Common myeloid progenitor, CD34-positive (primary cell): ENCODE measurements at regions not wholly inside any gene's neighbourhood (a gene's known extent, or its start where the extent isn't known, plus 50 kb on each side); places are given as distances from the start of the nearest gene placed in this dataset.

Source experiments
- CTCF ChIA-PET: fragments of 350-600 bp; sonication (Branson Sonifier 250); formaldehyde crosslinking; loops from one replicate; lab custom pipeline; 2021; ENCODE audit warnings: antibody characterized with exemption; lab: Charles Lee
- POLR2A ChIA-PET: fragments of 350-600 bp; sonication (Branson Sonifier 250); formaldehyde crosslinking; loops from one replicate; lab custom pipeline; 2021; ENCODE audit warnings: antibody characterized with exemption; lab: Charles Lee
- DNase-seq, 3 donors: peaks; one replicate each; pipeline versions ENCODE4 v3.0.0 to v3.0.0-alpha.2; 2013
- H3K27ac ChIP-seq, 2 experiments: 1 replicate in 1 of 2; 2 replicates in 1 of 2; pipeline ENCODE4 v1.7.0; 2013; ENCODE audit warnings: inconsistent platforms in 2 of 2, low read length in 2 of 2, mild to moderate bottlenecking in 2 of 2, low read depth in 1 of 2, moderate library complexity in 1 of 2; ENCODE audit not compliant: severe bottlenecking in 2 of 2, insufficient read depth in 1 of 2, poor library complexity in 1 of 2
- H3K27me3 ChIP-seq, 5 experiments: replicated peaks in 2 of 5; 1 replicate in 3 of 5; 2 replicates in 2 of 5; pipeline versions ENCODE4 v1.6.1 to v1.7.0; 2013; ENCODE audit warnings: low read length in 4 of 5, mild to moderate bottlenecking in 2 of 5, moderate library complexity in 2 of 5, inconsistent platforms in 1 of 5; ENCODE audit not compliant: insufficient read depth in 5 of 5, control insufficient read depth in 4 of 5
- H3K36me3 ChIP-seq, 4 experiments: 1 replicate in 2 of 4; 2 replicates in 2 of 4; pipeline versions ENCODE4 v1.6.1 to v1.7.0; 2013; ENCODE audit warnings: low read length in 3 of 4, control low read depth in 1 of 4, mild to moderate bottlenecking in 1 of 4; ENCODE audit not compliant: control insufficient read depth in 4 of 4, insufficient read depth in 4 of 4
- H3K4me1 ChIP-seq, 4 experiments: 1 replicate in 3 of 4; 2 replicates in 1 of 4; pipeline versions ENCODE4 v1.6.1 to v1.7.1; 2013; ENCODE audit warnings: low read length in 3 of 4, mild to moderate bottlenecking in 3 of 4, control low read depth in 1 of 4, inconsistent platforms in 1 of 4, moderate library complexity in 1 of 4; ENCODE audit not compliant: control insufficient read depth in 4 of 4, insufficient read depth in 4 of 4; ENCODE audit errors: control extremely low read depth in 1 of 4
- H3K4me3 ChIP-seq, 7 experiments: 1 replicate in 4 of 7; 2 replicates in 3 of 7; pipeline versions ENCODE4 v1.5.1 to v1.7.0; 2013; ENCODE audit warnings: mild to moderate bottlenecking in 7 of 7, low read length in 6 of 7, moderate library complexity in 6 of 7, inconsistent platforms in 2 of 7, low read depth in 2 of 7, control low read depth in 1 of 7; ENCODE audit not compliant: insufficient read depth in 4 of 7, control insufficient read depth in 1 of 7; ENCODE audit errors: extremely low read depth in 1 of 7
- H3K9me3 ChIP-seq, 5 experiments: 1 replicate in 4 of 5; 2 replicates in 1 of 5; pipeline versions ENCODE4 v1.6.1 to v1.7.1; 2013; ENCODE audit warnings: low read length in 4 of 5, mild to moderate bottlenecking in 2 of 5, inconsistent platforms in 1 of 5, low read depth in 1 of 5, moderate library complexity in 1 of 5; ENCODE audit not compliant: control insufficient read depth in 4 of 5, insufficient read depth in 2 of 5; ENCODE audit errors: control extremely low read depth in 1 of 5
- WGBS: methylation state at CpG from one replicate; pipeline ENCODE4 v1.1.5; 2013; ENCODE audit not compliant: insufficient coverage; 5-methylcytosine and 5-hydroxymethylcytosine counted together

GRCh38 chr14:46490238-46490685 lies 161.3 kb downstream of the RPL10L start:
- ChIA-PET CTCF (interaction anchor here (0.8 to 1.4 kb wide), 4 partner anchors 10 to 1906 kb away, joined by 3 to 4 read pairs (median 3); no protein-coding TSS in a partner anchor), POLR2A (no interaction called here)
- Histone ChIP-seq H3K4me3 (peak overlapping the region in 6 of 7 experiments; percentile 48 to 76 (median 66)), H3K9me3 (no peaks in the 10 kb centered on the region), H3K27ac (peak overlapping the region in 1 of 2 experiments; percentile 37), H3K4me1 (peaks cover 0 to 2% (median 0%) of the 10 kb centered on the region in 4 experiments), H3K36me3 (no peaks in the 10 kb centered on the region), H3K27me3 (no peaks in the 10 kb centered on the region)
- no CpG with 5 or more reads among the region's 1 CpG for WGBS
- peak; percentile 63 to 87 (median 84) for DNase-seq

GRCh38 chr14:46488374-46488773 lies 163.2 kb downstream of the RPL10L start:
- no peaks in the 10 kb centered on the region for H3K9me3 ChIP-seq
- peaks cover 0 to 2% (median 0%) of the 10 kb centered on the region in 4 experiments for H3K4me1 ChIP-seq
- POLR2A ChIA-PET = no interaction called here
- no peak overlapping the region for H3K4me3 ChIP-seq
- H3K27me3 ChIP-seq = no peaks in the 10 kb centered on the region
- CTCF ChIA-PET = interaction anchor here (0.6 to 0.8 kb wide), 2 partner anchors 8 to 1385 kb away, joined by 4 read pairs; no protein-coding TSS in a partner anchor
- 100% methylated on average over 5 of the region's 5 CpGs for WGBS
- no peak for DNase-seq
- no peak overlapping the region for H3K27ac ChIP-seq
- H3K36me3 ChIP-seq = no peaks in the 10 kb centered on the region

- no peak overlapping the region for H3K27ac ChIP-seq
- POLR2A ChIA-PET = no interaction called here
- no peak for DNase-seq
- H3K4me1 ChIP-seq = peaks cover 0 to 2% (median 0%) of the 10 kb centered on the region in 4 experiments
- H3K4me3 ChIP-seq = no peak overlapping the region
- H3K36me3 ChIP-seq = no peaks in the 10 kb centered on the region
- CTCF ChIA-PET = interaction anchor here (0.8 kb wide), 1 partner anchor 8 kb away, joined by 4 read pairs; no protein-coding TSS in a partner anchor
- no peaks in the 10 kb centered on the region for H3K27me3 ChIP-seq
- WGBS = 98% methylated on average over 5 of the region's 10 CpGs
- no peaks in the 10 kb centered on the region for H3K9me3 ChIP-seq
Measured at GRCh38 chr14:46487582-46488350, 163.8 kb downstream of the RPL10L start.

GRCh38 chr14:46482200-46482599 lies 169.4 kb downstream of the RPL10L start:
- H3K36me3 ChIP-seq = no peaks in the 10 kb centered on the region
- POLR2A ChIA-PET = no interaction called here
- H3K9me3 ChIP-seq = no peaks in the 10 kb centered on the region
- CTCF ChIA-PET = no interaction called here
- no peaks in the 10 kb centered on the region for H3K4me1 ChIP-seq
- H3K27me3 ChIP-seq = no peaks in the 10 kb centered on the region
- H3K27ac ChIP-seq = no peak overlapping the region
- no peak for DNase-seq
- H3K4me3 ChIP-seq = no peak overlapping the region

GRCh38 chr14:46480817-46481216 lies 170.8 kb downstream of the RPL10L start:
- Histone ChIP-seq H3K4me3 (no peak overlapping the region), H3K27me3 (no peaks in the 10 kb centered on the region), H3K27ac (no peak overlapping the region), H3K36me3 (no peaks in the 10 kb centered on the region), H3K4me1 (no peaks in the 10 kb centered on the region), H3K9me3 (peaks cover 0 to 3% (median 0%) of the 10 kb centered on the region in 5 experiments)
- no peak for DNase-seq
- WGBS = 86% methylated on average over 1 of the region's 3 CpGs
- ChIA-PET CTCF (interaction anchor here (1.1 kb wide), 1 partner anchor 10 kb away, joined by 3 read pairs; no protein-coding TSS in a partner anchor), POLR2A (no interaction called here)

- no peak for DNase-seq
- POLR2A ChIA-PET = no interaction called here
Measured at GRCh38 chr14:46472261-46472660, 179.3 kb downstream of the RPL10L start.

GRCh38 chr14:46464341-46464740 lies 187.2 kb downstream of the RPL10L start:
- Histone ChIP-seq H3K27me3 (no peaks in the 10 kb centered on the region), H3K9me3 (peaks cover 0 to 5% (median 0%) of the 10 kb centered on the region in 5 experiments), H3K27ac (no peak overlapping the region), H3K36me3 (no peaks in the 10 kb centered on the region), H3K4me3 (no peak overlapping the region), H3K4me1 (no peaks in the 10 kb centered on the region)
- POLR2A ChIA-PET = no interaction called here
- 75% methylated on average over 1 of the region's 1 CpG for WGBS
- no peak for DNase-seq
- CTCF ChIA-PET = no interaction called here

More at GRCh38 chr14:46472261-46472660, 179.3 kb downstream of the RPL10L start:
- Histone ChIP-seq H3K4me3 (no peak overlapping the region), H3K9me3 (peaks cover 0 to 3% (median 0%) of the 10 kb centered on the region in 5 experiments), H3K27ac (no peak overlapping the region), H3K27me3 (no peaks in the 10 kb centered on the region), H3K36me3 (no peaks in the 10 kb centered on the region), H3K4me1 (no peaks in the 10 kb centered on the region)
- no CpG with 5 or more reads among the region's 2 CpGs for WGBS
- CTCF ChIA-PET = no interaction called here
